SK-N-SH treated with all-trans-retinoic acid at 6 μM for 48 hours (cell line): ENCODE measurements at regions not wholly inside any gene's neighbourhood (a gene's known extent, or its start where the extent isn't known, plus 50 kb on each side); places are given as distances from the start of the nearest gene placed in this dataset.

Experiments used
- ARNTL ChIP-seq: fragments of 450-650 bp; formaldehyde crosslinking; IDR thresholded peaks from 2 replicates; pipeline ENCODE4 v1.5.0; 2020; ENCODE audit warnings: low read depth, mild to moderate bottlenecking, moderate library complexity, borderline replicate concordance
- BACH2 ChIP-seq: fragments of 250-450 bp; sonication (Bioruptor Pico); IDR thresholded peaks from 2 replicates; pipeline ENCODE4 v1.9.0; 2021; ENCODE audit warnings: mild to moderate bottlenecking, borderline replicate concordance
- CSRNP3 ChIP-seq: fragments of 250-450 bp; sonication (Bioruptor Pico); IDR thresholded peaks from 2 replicates; pipeline ENCODE4 v1.5.1; 2021; ENCODE audit warnings: mild to moderate bottlenecking, moderate library complexity
- OSR1 ChIP-seq: fragments of 250-450 bp; sonication (Bioruptor Pico); IDR thresholded peaks from 2 replicates; pipeline ENCODE4 v1.8.0; 2022; ENCODE audit warnings: moderate library complexity, mild to moderate bottlenecking, inconsistent platforms
- PATZ1 ChIP-seq: fragments of 250-450 bp; sonication (Bioruptor Pico); IDR thresholded peaks from 2 replicates; pipeline ENCODE4 v1.8.0; 2020; ENCODE audit warnings: mild to moderate bottlenecking, moderate library complexity, borderline replicate concordance
- PPARA ChIP-seq: fragments of 250-450 bp; sonication (Bioruptor Pico); IDR thresholded peaks from 2 replicates; pipeline ENCODE4 v1.5.0; 2020; ENCODE audit warnings: mild to moderate bottlenecking, borderline replicate concordance
- RARB ChIP-seq: fragments of 250-450 bp; sonication (Bioruptor Pico); IDR thresholded peaks from 2 replicates; pipeline ENCODE4 v1.8.0; 2021; ENCODE audit warnings: mild to moderate bottlenecking, moderate library complexity
- SNAI2 ChIP-seq: fragments of 250-450 bp; sonication (Bioruptor Pico); IDR thresholded peaks from 2 replicates; pipeline ENCODE4 v1.5.0; 2020; ENCODE audit warnings: mild to moderate bottlenecking, moderate library complexity
- TOX ChIP-seq: fragments of 250-450 bp; sonication (Bioruptor Pico); IDR thresholded peaks from 2 replicates; pipeline ENCODE4 v1.8.0; 2021; ENCODE audit warnings: mild to moderate bottlenecking, moderate library complexity, borderline replicate concordance
- TSHZ2 ChIP-seq: fragments of 250-450 bp; sonication (Bioruptor Pico); IDR thresholded peaks from 2 replicates; pipeline ENCODE4 v1.5.0; 2020; ENCODE audit warnings: mild to moderate bottlenecking, moderate library complexity
- ZFP3 ChIP-seq: fragments of 250-450 bp; sonication (Bioruptor Pico); IDR thresholded peaks from 2 replicates; pipeline ENCODE4 v1.5.0; 2020; ENCODE audit warnings: mild to moderate bottlenecking, moderate library complexity
- ZFP30 ChIP-seq: fragments of 450-650 bp; formaldehyde crosslinking; IDR thresholded peaks from 2 replicates; pipeline ENCODE4 v1.5.0; 2022; ENCODE audit warnings: mild to moderate bottlenecking, moderate library complexity
- ZNF8 ChIP-seq: fragments of 450-650 bp; formaldehyde crosslinking; IDR thresholded peaks from 2 replicates; pipeline ENCODE4 v1.5.0; 2020; ENCODE audit warnings: mild to moderate bottlenecking, moderate library complexity
- TF ChIP-seq, protein P1 (sequence below): fragments of 250-450 bp; sonication (Bioruptor Pico); IDR thresholded peaks from 2 replicates; pipeline ENCODE4 v1.5.1; 2020; ENCODE audit warnings: low read depth, mild to moderate bottlenecking, moderate library complexity

DNA sequence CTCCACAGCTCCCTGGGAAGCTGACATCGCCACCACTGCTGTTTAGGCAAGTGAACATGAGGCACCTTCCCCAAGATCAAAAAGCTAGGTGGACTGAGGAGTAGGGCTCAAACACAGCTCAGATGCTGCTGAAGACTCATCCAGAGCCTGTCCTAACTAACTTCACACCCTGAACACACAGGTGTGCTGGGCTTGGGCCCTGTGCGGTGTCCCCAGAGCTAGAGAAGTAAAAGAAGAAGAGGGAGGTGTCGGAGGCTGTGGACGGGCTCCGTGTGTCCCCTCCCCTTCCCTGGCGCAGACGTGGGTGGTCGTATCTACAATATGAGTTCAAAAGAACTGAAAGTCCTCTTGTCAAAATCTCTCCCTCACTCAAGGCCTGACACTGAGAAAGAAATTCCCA is 373.4 kb upstream of the MGMT start:
- TF ChIP-seq ZNF8 (no peak), CSRNP3 (CRISPR knock-in tag) (no peak), TSHZ2 (CRISPR knock-in tag) (no peak), PATZ1 (no peak), PPARA (CRISPR knock-in tag) (no peak), BACH2 (no peak), ZFP30 (CRISPR knock-in tag) (no peak), SNAI2 (CRISPR knock-in tag) (no peak), TOX (CRISPR knock-in tag) (no peak), ZFP3 (CRISPR knock-in tag) (no peak), ARNTL (no peak), OSR1 (CRISPR knock-in tag) (no peak), RARB (no peak)
- TF ChIP-seq, protein P1, sequence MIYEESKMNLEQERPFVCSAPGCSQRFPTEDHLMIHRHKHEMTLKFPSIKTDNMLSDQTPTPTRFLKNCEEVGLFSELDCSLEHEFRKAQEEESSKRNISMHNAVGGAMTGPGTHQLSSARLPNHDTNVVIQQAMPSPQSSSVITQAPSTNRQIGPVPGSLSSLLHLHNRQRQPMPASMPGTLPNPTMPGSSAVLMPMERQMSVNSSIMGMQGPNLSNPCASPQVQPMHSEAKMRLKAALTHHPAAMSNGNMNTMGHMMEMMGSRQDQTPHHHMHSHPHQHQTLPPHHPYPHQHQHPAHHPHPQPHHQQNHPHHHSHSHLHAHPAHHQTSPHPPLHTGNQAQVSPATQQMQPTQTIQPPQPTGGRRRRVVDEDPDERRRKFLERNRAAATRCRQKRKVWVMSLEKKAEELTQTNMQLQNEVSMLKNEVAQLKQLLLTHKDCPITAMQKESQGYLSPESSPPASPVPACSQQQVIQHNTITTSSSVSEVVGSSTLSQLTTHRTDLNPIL (CRISPR knock-in tag): no peak
